DND-41 (cell line): ENCODE measurements at regions not wholly inside any gene's neighbourhood (a gene's known extent, or its start where the extent isn't known, plus 50 kb on each side); places are given as distances from the start of the nearest gene placed in this dataset.
"Not testable (repeated sequence)": the region's sequence is repeated elsewhere in the genome, so short reads cannot be mapped to it uniquely, and the experiment has no call there.

Source experiments
- ATAC-seq: fragments of 200-7000 bp; cut with Tn5 transposase; 3 replicates; pipeline ENCODE4 v1.9.1; 2021; ENCODE audit warnings: low read depth; ENCODE audit not compliant: insufficient read depth
- DNase-seq: peaks from one replicate; pipeline ENCODE4 v3.0.0-alpha.2; 2020
- H2AFZ ChIP-seq: 2 replicates; pipeline ENCODE4 v1.6.0; 2012; ENCODE audit warnings: low read depth, low read length
- H3K27ac ChIP-seq: 2 replicates; pipeline ENCODE4 v1.5.1; 2012; ENCODE audit warnings: low read length, inconsistent platforms
- H3K27me3 ChIP-seq: fragments of 200-600 bp; sonication (generic); 2 replicates; pipeline ENCODE4 v1.6.0; 2012; ENCODE audit warnings: low read length, mild to moderate bottlenecking, inconsistent platforms; ENCODE audit not compliant: insufficient read depth, poor library complexity
- H3K36me3 ChIP-seq: 2 replicates; pipeline ENCODE4 v1.5.1; 2012; ENCODE audit warnings: low read length, inconsistent platforms; ENCODE audit not compliant: insufficient read depth
- H3K4me1 ChIP-seq: 2 replicates; pipeline ENCODE4 v1.5.1; 2012; ENCODE audit warnings: mild to moderate bottlenecking, low read length; ENCODE audit not compliant: insufficient read depth
- H3K4me2 ChIP-seq: 2 replicates; pipeline ENCODE4 v1.6.0; 2012; ENCODE audit warnings: mild to moderate bottlenecking, moderate library complexity, low read length, inconsistent platforms; ENCODE audit not compliant: insufficient read depth
- H3K4me3 ChIP-seq, 2 experiments: fragments of 200-600 bp in 1 of 2; shearing (Covaris generic) in 1 of 2; 2 replicates each; pipeline ENCODE4 v1.5.1; 2012 to 2016; ENCODE audit warnings: inconsistent platforms in 2 of 2, low read length in 2 of 2, mild to moderate bottlenecking in 2 of 2, low read depth in 1 of 2, moderate library complexity in 1 of 2
- H3K79me2 ChIP-seq: 2 replicates; pipeline ENCODE4 v1.6.0; 2012; ENCODE audit warnings: low read length, inconsistent platforms; ENCODE audit not compliant: insufficient read depth
- H3K9ac ChIP-seq: 2 replicates; pipeline ENCODE4 v1.6.0; 2012; ENCODE audit warnings: low read depth, mild to moderate bottlenecking, inconsistent platforms, low read length, moderate library complexity
- H3K9me3 ChIP-seq: 2 replicates; pipeline ENCODE4 v1.5.1; 2012; ENCODE audit warnings: low read length, moderate library complexity, mild to moderate bottlenecking, inconsistent platforms; ENCODE audit not compliant: insufficient read depth, severe bottlenecking
- H4K20me1 ChIP-seq: 2 replicates; pipeline ENCODE4 v1.6.0; 2012; ENCODE audit warnings: low read length; ENCODE audit not compliant: insufficient read depth
- EZH2 ChIP-seq: IDR thresholded peaks from 3 replicates; pipeline ENCODE4 v1.6.1; 2012; ENCODE audit warnings: borderline replicate concordance, low read depth, mild to moderate bottlenecking, moderate library complexity, low read length, inconsistent platforms; ENCODE audit not compliant: severe bottlenecking
- TF ChIP-seq, protein P1 (sequence below): IDR thresholded peaks from 2 replicates; pipeline ENCODE4 v1.5.1; 2012; ENCODE audit warnings: borderline replicate concordance, low read length, moderate library complexity, mild to moderate bottlenecking; ENCODE audit not compliant: poor library complexity, severe bottlenecking; ENCODE audit errors: extremely low read depth

- Histone ChIP-seq H3K79me2 (no peaks in the 10 kb centered on the region), H3K9ac (no peak overlapping the region), H4K20me1 (no peaks in the 10 kb centered on the region), H3K4me3 (no peak overlapping the region), H3K36me3 (no peaks in the 10 kb centered on the region), H3K9me3 (no peaks in the 10 kb centered on the region), H3K27ac (no peak overlapping the region), H3K27me3 (no peaks in the 10 kb centered on the region), H2AFZ (no peak overlapping the region), H3K4me2 (no peak overlapping the region), H3K4me1 (no peaks in the 10 kb centered on the region)
- ATAC-seq = no peak
- TF ChIP-seq, protein P1, sequence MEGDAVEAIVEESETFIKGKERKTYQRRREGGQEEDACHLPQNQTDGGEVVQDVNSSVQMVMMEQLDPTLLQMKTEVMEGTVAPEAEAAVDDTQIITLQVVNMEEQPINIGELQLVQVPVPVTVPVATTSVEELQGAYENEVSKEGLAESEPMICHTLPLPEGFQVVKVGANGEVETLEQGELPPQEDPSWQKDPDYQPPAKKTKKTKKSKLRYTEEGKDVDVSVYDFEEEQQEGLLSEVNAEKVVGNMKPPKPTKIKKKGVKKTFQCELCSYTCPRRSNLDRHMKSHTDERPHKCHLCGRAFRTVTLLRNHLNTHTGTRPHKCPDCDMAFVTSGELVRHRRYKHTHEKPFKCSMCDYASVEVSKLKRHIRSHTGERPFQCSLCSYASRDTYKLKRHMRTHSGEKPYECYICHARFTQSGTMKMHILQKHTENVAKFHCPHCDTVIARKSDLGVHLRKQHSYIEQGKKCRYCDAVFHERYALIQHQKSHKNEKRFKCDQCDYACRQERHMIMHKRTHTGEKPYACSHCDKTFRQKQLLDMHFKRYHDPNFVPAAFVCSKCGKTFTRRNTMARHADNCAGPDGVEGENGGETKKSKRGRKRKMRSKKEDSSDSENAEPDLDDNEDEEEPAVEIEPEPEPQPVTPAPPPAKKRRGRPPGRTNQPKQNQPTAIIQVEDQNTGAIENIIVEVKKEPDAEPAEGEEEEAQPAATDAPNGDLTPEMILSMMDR = no peak
- no peak for TF ChIP-seq EZH2
- DNase-seq = no peak
Measured at GRCh38 chr7:109641445-109641844, 1071.8 kb downstream of the DNAJB9 start.

DNA sequence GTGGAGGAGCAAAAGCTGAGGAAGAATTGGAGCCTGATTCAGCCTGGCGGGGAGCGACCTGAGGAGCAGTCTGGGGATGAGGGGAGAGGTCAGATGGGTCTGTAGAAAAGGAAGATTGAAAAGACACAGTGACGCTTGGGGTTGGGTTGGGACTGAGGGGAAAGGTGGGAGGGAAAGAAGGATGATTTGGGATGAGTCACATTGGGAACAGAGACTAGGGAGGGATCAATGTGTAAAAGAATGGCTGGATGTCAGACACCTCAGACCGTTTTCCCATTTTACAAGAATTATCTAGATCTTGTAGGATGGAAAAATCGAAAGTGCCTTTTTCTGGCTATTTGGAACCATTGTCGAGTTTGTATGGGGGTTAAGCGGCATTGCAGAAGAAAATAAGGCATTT lies 1076.5 kb downstream of the DNAJB9 start:
- no peaks in the 10 kb centered on the region for H3K27me3 ChIP-seq
- H3K36me3 ChIP-seq = no peaks in the 10 kb centered on the region
- H3K4me3 ChIP-seq = no peak overlapping the region
- H3K9me3 ChIP-seq = no peaks in the 10 kb centered on the region
- no peak overlapping the region for H2AFZ ChIP-seq
- ATAC-seq = no peak
- no peaks in the 10 kb centered on the region for H3K79me2 ChIP-seq
- no peak for TF ChIP-seq EZH2
- TF ChIP-seq, protein P1 = no peak
- no peak overlapping the region for H3K4me2 ChIP-seq
- no peak overlapping the region for H3K9ac ChIP-seq
- H3K27ac ChIP-seq = no peak overlapping the region
- DNase-seq = no peak
- no peaks in the 10 kb centered on the region for H3K4me1 ChIP-seq
- H4K20me1 ChIP-seq = no peaks in the 10 kb centered on the region

DNA sequence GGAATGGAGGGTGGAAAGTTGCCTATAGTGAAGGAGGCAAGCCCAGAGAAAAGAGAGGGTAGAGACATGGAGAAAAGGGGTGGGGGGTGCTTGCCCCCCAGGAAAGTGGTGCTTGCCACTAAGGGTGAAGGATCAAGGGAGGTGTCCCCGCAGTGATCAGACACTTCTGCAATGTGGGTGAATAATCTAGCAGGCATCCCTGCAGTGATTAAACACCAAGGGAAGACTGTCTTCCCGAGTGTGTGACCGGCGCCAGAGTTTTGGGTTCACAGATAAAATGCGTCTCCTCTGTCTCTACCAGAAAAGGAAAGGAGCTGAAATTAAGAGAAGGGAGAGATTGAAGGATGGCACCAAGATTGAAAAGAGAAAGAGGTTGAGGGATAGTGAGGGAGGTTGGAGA lies 1076.9 kb downstream of the DNAJB9 start:
- not testable (repeated sequence) for H3K9ac ChIP-seq, H3K4me1 ChIP-seq, H3K79me2 ChIP-seq, H3K27ac ChIP-seq, ATAC-seq, DNase-seq, H3K4me3 ChIP-seq, H3K36me3 ChIP-seq, H4K20me1 ChIP-seq, H3K27me3 ChIP-seq, H3K9me3 ChIP-seq, H3K4me2 ChIP-seq, H2AFZ ChIP-seq

DNA sequence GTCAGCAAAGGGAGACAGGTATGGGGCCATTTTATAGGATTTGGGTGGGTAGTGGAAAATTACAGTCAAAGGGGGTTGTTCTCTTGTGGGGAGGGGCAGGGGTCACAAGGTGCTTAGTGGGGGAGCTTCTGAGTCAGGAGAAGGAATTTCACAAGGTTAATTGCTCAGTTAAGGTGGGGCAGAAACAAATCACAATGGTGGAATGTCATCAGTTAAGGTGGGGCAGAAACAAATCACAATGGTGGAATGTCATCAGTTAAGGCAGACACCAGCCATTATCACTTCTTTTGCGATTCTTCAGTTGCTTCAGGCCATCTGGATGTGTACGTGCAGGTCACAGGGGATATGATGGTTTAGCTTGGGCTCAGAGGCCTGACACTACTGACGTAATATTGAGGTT lies 1077.6 kb downstream of the DNAJB9 start:
- H3K9me3 ChIP-seq, H3K27ac ChIP-seq, ATAC-seq, H3K36me3 ChIP-seq, H4K20me1 ChIP-seq, H3K4me3 ChIP-seq, H3K27me3 ChIP-seq, H2AFZ ChIP-seq, H3K4me2 ChIP-seq, H3K4me1 ChIP-seq, H3K79me2 ChIP-seq, H3K9ac ChIP-seq, DNase-seq: not testable (repeated sequence)

GRCh38 chr7:109659261-109659660 lies 1089.6 kb downstream of the DNAJB9 start:
- no peak overlapping the region for H3K27ac ChIP-seq
- no peak for DNase-seq
- no peaks in the 10 kb centered on the region for H3K79me2 ChIP-seq

More at GRCh38 chr7:109659261-109659660, 1089.6 kb downstream of the DNAJB9 start:
- no peaks in the 10 kb centered on the region for H3K36me3 ChIP-seq
- H3K9ac ChIP-seq = no peak overlapping the region
- no peak overlapping the region for H3K4me2 ChIP-seq
- no peak overlapping the region for H3K4me3 ChIP-seq
- no peak for ATAC-seq
- no peak overlapping the region for H2AFZ ChIP-seq
- no peaks in the 10 kb centered on the region for H4K20me1 ChIP-seq
- H3K27me3 ChIP-seq = no peaks in the 10 kb centered on the region
- no peak for TF ChIP-seq EZH2
- TF ChIP-seq, protein P1 = no peak
- peaks cover 5% of the 10 kb centered on the region for H3K4me1 ChIP-seq
- no peaks in the 10 kb centered on the region for H3K9me3 ChIP-seq
